GM19467 (cell line): ENCODE measurements at regions not wholly inside any gene's neighbourhood (a gene's known extent, or its start where the extent isn't known, plus 50 kb on each side); places are given as distances from the start of the nearest gene placed in this dataset.

Experiments used
- ATAC-seq: cut with Tn5 transposase; IDR thresholded peaks from one replicate; pipeline ENCODE4 v1.9.1; 2021; ENCODE audit warnings: mild to moderate bottlenecking, moderate library complexity; ENCODE audit not compliant: unreplicated experiment

GRCh38 chr5:87966213-87966612, 302.4 kb downstream of the TMEM161B start:
- ATAC-seq: no peak

- no peak for ATAC-seq
These were observed 314.5 kb downstream of the TMEM161B start for GRCh38 chr5:87954121-87954520.

- no peak for ATAC-seq
These were observed 317.0 kb downstream of the TMEM161B start for GRCh38 chr5:87951661-87952060.

- ATAC-seq: no peak
These were observed 318.7 kb downstream of the TMEM161B start for GRCh38 chr5:87949676-87950631.

- ATAC-seq: no peak
These were observed 320.2 kb downstream of the TMEM161B start for GRCh38 chr5:87948486-87948885.

GRCh38 chr5:87946271-87946670, 322.4 kb downstream of the TMEM161B start:
- ATAC-seq: no peak

GRCh38 chr5:87945286-87945650, 323.4 kb downstream of the TMEM161B start:
- no peak for ATAC-seq

- ATAC-seq: no peak
These were observed 323.9 kb downstream of the TMEM161B start for GRCh38 chr5:87944553-87945285.

GRCh38 chr5:87940775-87941174, 327.9 kb downstream of the TMEM161B start:
- ATAC-seq: no peak

GRCh38 chr5:87936667-87937066, 332.0 kb downstream of the TMEM161B start:
- no peak for ATAC-seq

- ATAC-seq: no peak
These were observed 344.2 kb downstream of the TMEM161B start for GRCh38 chr5:87924436-87924835.

- no peak for ATAC-seq
These were observed 352.3 kb downstream of the TMEM161B start for GRCh38 chr5:87916320-87916719.

- no peak for ATAC-seq
These were observed 356.2 kb downstream of the TMEM161B start for GRCh38 chr5:87912419-87912818.

GRCh38 chr5:87909382-87909781, 359.3 kb downstream of the TMEM161B start:
- no peak for ATAC-seq

GRCh38 chr5:87906962-87907361, 361.7 kb downstream of the TMEM161B start:
- no peak for ATAC-seq

- no peak for ATAC-seq
These were observed 368.2 kb downstream of the TMEM161B start for GRCh38 chr5:87900419-87900818.

- ATAC-seq: no peak
These were observed 368.9 kb downstream of the TMEM161B start for GRCh38 chr5:87899721-87900131.

- no peak for ATAC-seq
These were observed 369.4 kb downstream of the TMEM161B start for GRCh38 chr5:87899208-87899661.

- no peak for ATAC-seq
These were observed 370.1 kb downstream of the TMEM161B start for GRCh38 chr5:87898574-87898973.

- no peak for ATAC-seq
These were observed 380.5 kb downstream of the TMEM161B start for GRCh38 chr5:87888139-87888538.

- no peak for ATAC-seq
These were observed 381.4 kb downstream of the TMEM161B start for GRCh38 chr5:87887247-87887646.

GRCh38 chr5:87886164-87886563, 382.5 kb downstream of the TMEM161B start:
- ATAC-seq: no peak
